K562 (cell line): ENCODE measurements at regions not wholly inside any gene's neighbourhood (a gene's known extent, or its start where the extent isn't known, plus 50 kb on each side); places are given as distances from the start of the nearest gene placed in this dataset.

Source experiments
- MEF2A ChIP-seq: IDR thresholded peaks from 2 replicates; pipeline ENCODE4 v1.6.1; 2011; ENCODE audit warnings: low read depth, mild to moderate bottlenecking, low read length, moderate library complexity; ENCODE audit not compliant: control insufficient read depth
- MXI1 ChIP-seq: IDR thresholded peaks from 2 replicates; pipeline ENCODE4 v1.6.1; 2011; ENCODE audit warnings: low read depth, mild to moderate bottlenecking, improper control_type of control experiment, low read length

GRCh38 chr11:25771605-25772004, 560.3 kb upstream of the ANO3 start:
- TF ChIP-seq MXI1 = no peak
- no peak for TF ChIP-seq MEF2A
